ENCODE measurements at regions not wholly inside any gene's neighbourhood (a gene's known extent, or its start where the extent isn't known, plus 50 kb on each side); places are given as distances from the start of the nearest gene placed in this dataset.

DNA sequence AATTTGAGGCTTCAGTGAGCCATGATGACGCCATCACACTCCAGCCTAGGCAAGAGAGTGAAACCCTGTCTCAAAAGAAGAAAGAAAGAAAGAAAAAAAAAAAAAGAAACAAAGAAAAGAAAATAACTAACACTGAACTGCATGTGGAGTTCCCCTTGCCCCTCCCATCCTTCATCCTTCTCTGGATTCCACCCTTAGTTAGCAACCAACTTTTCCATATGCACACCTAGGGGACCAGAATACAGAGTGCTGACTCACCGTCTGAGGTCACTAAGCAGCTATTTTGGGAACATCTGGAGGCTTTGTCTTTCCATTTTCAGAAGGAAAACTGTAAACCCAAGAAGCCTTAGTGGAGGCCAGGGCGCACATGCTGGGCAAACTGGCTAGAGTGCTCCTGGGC, 257.4 kb downstream of the MAFB start:
- no peak overlapping the region for H3K4me3 ChIP-seq
- H3K9me3 ChIP-seq: no peaks in the 10 kb centered on the region
- H3K4me1 ChIP-seq: no peaks in the 10 kb centered on the region
- H3K27ac ChIP-seq: no peak overlapping the region
- WGBS, 5 donors: 67 to 82% (median 73%) methylated on average over 3 of the region's 3 CpGs
- no peaks in the 10 kb centered on the region for H3K27me3 ChIP-seq
- TF ChIP-seq, protein P1, sequence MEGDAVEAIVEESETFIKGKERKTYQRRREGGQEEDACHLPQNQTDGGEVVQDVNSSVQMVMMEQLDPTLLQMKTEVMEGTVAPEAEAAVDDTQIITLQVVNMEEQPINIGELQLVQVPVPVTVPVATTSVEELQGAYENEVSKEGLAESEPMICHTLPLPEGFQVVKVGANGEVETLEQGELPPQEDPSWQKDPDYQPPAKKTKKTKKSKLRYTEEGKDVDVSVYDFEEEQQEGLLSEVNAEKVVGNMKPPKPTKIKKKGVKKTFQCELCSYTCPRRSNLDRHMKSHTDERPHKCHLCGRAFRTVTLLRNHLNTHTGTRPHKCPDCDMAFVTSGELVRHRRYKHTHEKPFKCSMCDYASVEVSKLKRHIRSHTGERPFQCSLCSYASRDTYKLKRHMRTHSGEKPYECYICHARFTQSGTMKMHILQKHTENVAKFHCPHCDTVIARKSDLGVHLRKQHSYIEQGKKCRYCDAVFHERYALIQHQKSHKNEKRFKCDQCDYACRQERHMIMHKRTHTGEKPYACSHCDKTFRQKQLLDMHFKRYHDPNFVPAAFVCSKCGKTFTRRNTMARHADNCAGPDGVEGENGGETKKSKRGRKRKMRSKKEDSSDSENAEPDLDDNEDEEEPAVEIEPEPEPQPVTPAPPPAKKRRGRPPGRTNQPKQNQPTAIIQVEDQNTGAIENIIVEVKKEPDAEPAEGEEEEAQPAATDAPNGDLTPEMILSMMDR (IDR thresholded peaks at IDR 0.05): no peak
- TF ChIP-seq POLR2A (IDR thresholded peaks at IDR 0.05) (no peak), EP300 (IDR thresholded peaks at IDR 0.05) (no peak), POLR2AphosphoS5 (IDR thresholded peaks at IDR 0.05) (no peak)
- no peaks in the 10 kb centered on the region for H3K36me3 ChIP-seq
- intact Hi-C loops (cut with DNase I; ENCODE audit: low total_unique reads): no loop called here
- DNase-seq: no peak

DNA sequence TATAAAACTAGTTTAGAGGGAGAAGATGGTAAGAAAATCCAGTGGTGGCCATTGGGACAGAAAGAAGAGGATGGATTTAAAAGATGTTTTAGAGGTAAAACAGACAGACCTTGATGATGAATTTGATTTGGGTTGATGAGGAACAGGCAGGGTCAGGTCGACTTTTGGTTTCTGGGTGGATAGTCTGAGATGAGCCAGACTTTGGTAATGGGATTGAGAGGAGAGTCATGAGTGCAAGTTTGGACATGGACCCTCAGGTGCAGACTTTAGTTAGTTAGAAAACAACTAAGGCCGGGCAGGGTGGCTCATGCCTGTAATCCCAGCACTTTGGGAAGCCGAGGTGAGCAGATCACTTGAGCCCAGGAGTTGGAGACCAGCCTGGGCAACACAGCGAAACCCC, 257.9 kb downstream of the MAFB start:
- DNase-seq: no peak
- H3K27ac ChIP-seq: no peak overlapping the region
- TF ChIP-seq POLR2A (IDR thresholded peaks at IDR 0.05): no peak
- TF ChIP-seq POLR2AphosphoS5 (IDR thresholded peaks at IDR 0.05): no peak
- no peak for TF ChIP-seq EP300 (IDR thresholded peaks at IDR 0.05)
- TF ChIP-seq, protein P1 (IDR thresholded peaks at IDR 0.05): no peak
- H3K4me3 ChIP-seq: no peak overlapping the region
- no peaks in the 10 kb centered on the region for H3K27me3 ChIP-seq
- no peaks in the 10 kb centered on the region for H3K9me3 ChIP-seq
- no peaks in the 10 kb centered on the region for H3K4me1 ChIP-seq
- 77 to 88% (median 86%) methylated on average over 4 of the region's 4 CpGs for WGBS, 5 donors
- intact Hi-C loops (cut with DNase I; ENCODE audit: low total_unique reads): no loop called here
- no peaks in the 10 kb centered on the region for H3K36me3 ChIP-seq

DNA sequence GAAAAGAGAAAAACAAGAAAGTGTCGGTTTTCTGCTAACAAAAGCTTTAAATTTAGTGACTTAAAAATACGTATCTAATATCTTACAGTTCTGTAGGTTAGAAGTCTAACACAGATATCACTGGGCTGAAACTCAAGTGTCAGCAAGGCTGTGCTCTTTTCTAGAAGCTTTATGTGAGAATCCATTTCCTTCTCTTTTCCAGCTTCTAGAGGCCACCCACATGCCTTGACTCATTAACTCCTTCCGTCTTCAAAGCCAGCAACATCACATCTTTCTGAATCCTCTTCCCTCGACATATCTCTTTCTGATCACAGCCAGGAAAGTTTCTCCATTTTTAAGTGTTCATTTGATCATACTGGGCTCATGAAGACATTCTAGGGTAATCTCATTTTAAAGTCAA, 262.0 kb downstream of the MAFB start:
- Histone ChIP-seq H3K27me3 (no peaks in the 10 kb centered on the region), H3K27ac (no peak overlapping the region), H3K4me3 (no peak overlapping the region), H3K9me3 (no peaks in the 10 kb centered on the region), H3K4me1 (no peaks in the 10 kb centered on the region), H3K36me3 (no peaks in the 10 kb centered on the region)
- 77 to 84% (median 80%) methylated on average over 4 of the region's 4 CpGs for WGBS, 5 donors
- intact Hi-C loops (cut with DNase I; ENCODE audit: low total_unique reads): no loop called here
- DNase-seq: no peak
- TF ChIP-seq, protein P1 (IDR thresholded peaks at IDR 0.05): no peak
- TF ChIP-seq POLR2A (IDR thresholded peaks at IDR 0.05) (no peak), POLR2AphosphoS5 (IDR thresholded peaks at IDR 0.05) (no peak), EP300 (IDR thresholded peaks at IDR 0.05) (no peak)

DNA sequence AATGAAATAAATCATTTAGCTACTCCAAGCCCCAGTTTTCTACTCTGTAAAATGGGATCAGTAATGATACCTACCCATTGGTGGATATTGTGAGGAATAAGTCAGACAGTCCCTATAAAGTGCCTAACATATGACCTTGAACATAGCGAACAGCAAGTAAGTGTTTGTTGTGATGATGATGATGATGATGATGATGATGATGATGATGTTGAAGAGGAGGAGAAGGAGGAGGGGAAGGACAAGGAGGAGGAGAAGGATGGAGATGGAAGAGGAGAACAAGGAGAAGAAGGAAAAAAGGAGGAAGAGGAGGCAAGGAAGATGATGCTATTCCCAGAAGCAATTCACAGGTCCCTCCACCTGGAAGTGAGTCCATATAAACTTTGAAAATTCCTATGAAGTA, 264.3 kb downstream of the MAFB start:
- intact Hi-C loops (cut with DNase I; ENCODE audit: low total_unique reads): no loop called here
- WGBS, 5 donors: 88 to 97% (median 97%) methylated on average over 1 of the region's 1 CpG

More for the DNA sequence above, 264.3 kb downstream of the MAFB start:
- no peaks in the 10 kb centered on the region for H3K36me3 ChIP-seq
- no peak for DNase-seq
- H3K4me3 ChIP-seq: no peak overlapping the region
- no peaks in the 10 kb centered on the region for H3K9me3 ChIP-seq
- no peaks in the 10 kb centered on the region for H3K27me3 ChIP-seq
- H3K4me1 ChIP-seq: no peaks in the 10 kb centered on the region
- TF ChIP-seq, protein P1 (IDR thresholded peaks at IDR 0.05): no peak
- TF ChIP-seq POLR2A (IDR thresholded peaks at IDR 0.05): no peak
- no peak for TF ChIP-seq EP300 (IDR thresholded peaks at IDR 0.05)
- TF ChIP-seq POLR2AphosphoS5 (IDR thresholded peaks at IDR 0.05): no peak
- H3K27ac ChIP-seq: no peak overlapping the region

Measured in stomach (tissue), 8 donors.